ENCODE measurements at regions not wholly inside any gene's neighbourhood (a gene's known extent, or its start where the extent isn't known, plus 50 kb on each side); places are given as distances from the start of the nearest gene placed in this dataset.

- ChIA-PET SMC1A (ENCODE audit: uncharacterized antibody, unreplicated experiment) (no interaction called here), CTCF (no interaction called here), POLR2A (no interaction called here)
These were observed 203.8 kb upstream of the MYL2 start for GRCh38 chr12:111124183-111124582.

GRCh38 chr12:111123390-111123789 lies 203.0 kb upstream of the MYL2 start:
- SMC1A ChIA-PET (ENCODE audit: uncharacterized antibody, unreplicated experiment) = no interaction called here
- H4K20me1 ChIP-seq (ENCODE audit: control insufficient read depth, insufficient read depth) = no peaks in the 10 kb centered on the region
- WGBS (ENCODE audit: insufficient coverage, insufficient replicate concordance, low lambda C conversion rate, missing lambda C conversion rate) = 32% methylated on average over 6 of the region's 6 CpGs
- no peaks in the 10 kb centered on the region for H3K9me3 ChIP-seq (replicated peaks; ENCODE audit: control insufficient read depth, insufficient read depth, low read length)
- ATAC-seq = no peak
- in situ Hi-C loops (cut with MboI) (no loop called here), intact Hi-C loops (cut with micrococcal nuclease; ENCODE audit: unreplicated experiment) (no loop called here)
- no peak overlapping the region for H2AFZ ChIP-seq (ENCODE audit: control insufficient read depth, low read depth, low read length)
- no peak for FAIRE-seq
- no peak overlapping the region for H3K9ac ChIP-seq (ENCODE audit: control insufficient read depth, insufficient read depth, low read length)
- POLR2A ChIA-PET = no interaction called here
- no peaks in the 10 kb centered on the region for H3K36me3 ChIP-seq (ENCODE audit: control insufficient read depth in 2 of 2, insufficient read depth in 2 of 2, low read length in 1 of 2)
- H3K79me2 ChIP-seq (ENCODE audit: control insufficient read depth, insufficient read depth, low read length) = no peaks in the 10 kb centered on the region
- RAD21 ChIA-PET (ENCODE audit: unreplicated experiment) = no interaction called here
- peaks cover 0 to 3% of the 10 kb centered on the region in 2 experiments; a peak in 3 of 4 replicates for H3K27me3 ChIP-seq (replicated peaks in 1 of 2; ENCODE audit: control insufficient read depth in 2 of 2, insufficient read depth in 2 of 2, low read length in 1 of 2)
- DNase-seq (ENCODE audit: low read depth, low spot score) = no peak
- H3K4me2 ChIP-seq (ENCODE audit: control insufficient read depth, insufficient read depth) = no peak overlapping the region
- no TSS peak for BruUV-seq (replicated peaks)
- H3K4me3 ChIP-seq = no peak overlapping the region
- H3K27ac ChIP-seq (ENCODE audit: control insufficient read depth, insufficient read depth) = no peak overlapping the region
- CTCF ChIA-PET = no interaction called here
- no peaks in the 10 kb centered on the region for H3K4me1 ChIP-seq (ENCODE audit: control insufficient read depth, insufficient read depth, low read length)
- TF ChIP-seq RFX5 (IDR thresholded peaks at IDR 0.05; ENCODE audit: low read depth, low read length) = no peak
- no peak for TF ChIP-seq NRF1 (conservative IDR thresholded peaks at IDR 0.05; ENCODE audit: low read depth, low read length)
- no peak for TF ChIP-seq PBX3 (IDR thresholded peaks at IDR 0.05; ENCODE audit: insufficient replicate concordance, low read depth, low read length)
- TF ChIP-seq ESRRA (IDR thresholded peaks at IDR 0.05; ENCODE audit: low read length) = no peak
- no peak for TF ChIP-seq RELA (IDR thresholded peaks at IDR 0.05; ENCODE audit: borderline replicate concordance, partially characterized antibody)
- no peak for TF ChIP-seq NKRF (conservative IDR thresholded peaks at IDR 0.05)
- TF ChIP-seq BACH1 (IDR thresholded peaks at IDR 0.05; ENCODE audit: borderline replicate concordance) = no peak
- no peak for TF ChIP-seq FOXK2 (IDR thresholded peaks at IDR 0.05)
- TF ChIP-seq IRF3 (IDR thresholded peaks at IDR 0.05) = no peak
- TF ChIP-seq POLR2AphosphoS2 (IDR thresholded peaks at IDR 0.05; ENCODE audit: low read depth, low read length) = no peak

More at GRCh38 chr12:111124183-111124582, 203.8 kb upstream of the MYL2 start:
- Histone ChIP-seq H3K27me3 (replicated peaks in 1 of 2; ENCODE audit: control insufficient read depth in 2 of 2, insufficient read depth in 2 of 2, low read length in 1 of 2) (peaks cover 0 to 3% of the 10 kb centered on the region in 2 experiments; a peak in 2 of 4 replicates), H3K9ac (ENCODE audit: control insufficient read depth, insufficient read depth, low read length) (no peak overlapping the region), H4K20me1 (ENCODE audit: control insufficient read depth, insufficient read depth) (no peaks in the 10 kb centered on the region), H3K4me1 (ENCODE audit: control insufficient read depth, insufficient read depth, low read length) (no peaks in the 10 kb centered on the region), H3K79me2 (ENCODE audit: control insufficient read depth, insufficient read depth, low read length) (no peaks in the 10 kb centered on the region), H3K36me3 (ENCODE audit: control insufficient read depth in 2 of 2, insufficient read depth in 2 of 2, low read length in 1 of 2) (no peaks in the 10 kb centered on the region), H3K9me3 (replicated peaks; ENCODE audit: control insufficient read depth, insufficient read depth, low read length) (no peaks in the 10 kb centered on the region), H3K4me2 (ENCODE audit: control insufficient read depth, insufficient read depth) (no peak overlapping the region), H3K27ac (ENCODE audit: control insufficient read depth, insufficient read depth) (no peak overlapping the region), H3K4me3 (no peak overlapping the region), H2AFZ (ENCODE audit: control insufficient read depth, low read depth, low read length) (no peak overlapping the region)
- ATAC-seq (no peak), DNase-seq (ENCODE audit: low read depth, low spot score) (no peak), FAIRE-seq (no peak)
- 50% methylated on average over 4 of the region's 4 CpGs for WGBS (ENCODE audit: insufficient coverage, insufficient replicate concordance, low lambda C conversion rate, missing lambda C conversion rate)
- RAD21 ChIA-PET (ENCODE audit: unreplicated experiment) = no interaction called here
- in situ Hi-C loops (cut with MboI) (no loop called here), intact Hi-C loops (cut with micrococcal nuclease; ENCODE audit: unreplicated experiment) (no loop called here)
- TF ChIP-seq BRCA1 (IDR thresholded peaks at IDR 0.05; ENCODE audit: low read depth, low read length) (no peak), EGR1 (IDR thresholded peaks at IDR 0.05; ENCODE audit: borderline replicate concordance in 1 of 2, low read depth in 2 of 2, low read length in 2 of 2) (no peak)
- BruUV-seq (replicated peaks) = no TSS peak
